Body of pancreas (tissue), 4 donors: ENCODE measurements at regions not wholly inside any gene's neighbourhood (a gene's known extent, or its start where the extent isn't known, plus 50 kb on each side); places are given as distances from the start of the nearest gene placed in this dataset.

Experiments
- ATAC-seq: fragments of 150-250 bp; one replicate; pipeline ENCODE4 v1.9.1; 2016
- DNase-seq, 4 donors: peaks; one replicate each; pipeline ENCODE4 v3.0.0-alpha.2; 2019
- H3K27ac ChIP-seq, 4 donors: fragments of 200-600 bp; sonication (generic); 1 replicate in 3 of 4; 2 replicates in 1 of 4; pipeline versions ENCODE4 v1.5.1 to v1.6.1; 2016 to 2019; ENCODE audit warnings: mild to moderate bottlenecking in 1 of 4, mixed read lengths in 1 of 4, moderate library complexity in 1 of 4
- H3K27me3 ChIP-seq, 2 donors: fragments of 200-600 bp; sonication (generic); one replicate each; pipeline ENCODE4 v1.6.0; 2016; ENCODE audit warnings: mild to moderate bottlenecking in 1 of 2
- H3K36me3 ChIP-seq, 2 donors: fragments of 200-600 bp; sonication (generic); replicated peaks in 1 of 2; 2 replicates each; pipeline ENCODE4 v1.5.1; 2016; ENCODE audit warnings: low read depth in 2 of 2; ENCODE audit not compliant: insufficient read depth in 1 of 2
- H3K4me1 ChIP-seq: fragments of 200-600 bp; sonication (generic); one replicate; pipeline ENCODE4 v1.6.0; 2016
- H3K4me3 ChIP-seq, 2 donors: fragments of 200-600 bp; sonication (generic); 1 replicate in 1 of 2; 2 replicates in 1 of 2; pipeline ENCODE4 v1.5.1; 2016 to 2019
- H3K9me3 ChIP-seq, 3 donors: fragments of 200-600 bp; sonication (generic); 1 replicate in 2 of 3; 2 replicates in 1 of 3; pipeline ENCODE4 v1.5.1; 2016
- CTCF ChIP-seq, 7 experiments: fragments of 450-650 bp in 4 of 7; fragments of 200-600 bp in 3 of 7; sonication (generic) in 3 of 7; IDR thresholded peaks; one replicate each; pipeline ENCODE4 v1.5.1; 2016 to 2019; ENCODE audit warnings: antibody characterized with exemption in 7 of 7
- POLR2A ChIP-seq, 3 donors: fragments of 450-650 bp; IDR thresholded peaks; one replicate each; pipeline ENCODE4 v1.6.1; 2016; ENCODE audit warnings: antibody characterized with exemption in 3 of 3, mild to moderate bottlenecking in 2 of 3
- WGBS, 2 donors: methylation state at CpG; one replicate each; pipeline ENCODE4 v1.1.5; 2017; 5-methylcytosine and 5-hydroxymethylcytosine counted together
- intact Hi-C: fragments of 100-400 bp; cut with DNase I; formaldehyde crosslinking; loops from one replicate; pipeline ENCODE4 v1.15.1; 2023

GRCh38 chr2:120599656-120600055 lies 136.0 kb upstream of the GLI2 start:
- Histone ChIP-seq H3K4me3 (no peak overlapping the region), H3K27me3 (no peaks in the 10 kb centered on the region), H3K27ac (no peak overlapping the region), H3K9me3 (no peaks in the 10 kb centered on the region), H3K36me3 (no peaks in the 10 kb centered on the region), H3K4me1 (peaks cover 22% of the 10 kb centered on the region)
- intact Hi-C loops = loop anchor here (10.0 kb wide), 1 partner anchor 475 kb away; no protein-coding TSS in a partner anchor
- TF ChIP-seq CTCF (IDR thresholded peaks at IDR 0.05) (no peak), POLR2A (IDR thresholded peaks at IDR 0.05) (no peak)
- ATAC-seq = no peak
- no peak for DNase-seq
- 80 to 81% methylated on average over 7 of the region's 7 CpGs for WGBS, 2 donors

- ATAC-seq = no peak
- 86 to 90% methylated on average over 7 of the region's 7 CpGs for WGBS, 2 donors
- intact Hi-C loops = no loop called here
Measured at GRCh38 chr2:120600335-120600734, 135.3 kb upstream of the GLI2 start.

GRCh38 chr2:120600786-120601185 lies 134.9 kb upstream of the GLI2 start:
- ATAC-seq = no peak
- peaks cover 22% of the 10 kb centered on the region for H3K4me1 ChIP-seq
- WGBS, 2 donors = 88 to 92% methylated on average over 4 to 5 of the region's 5 CpGs
- no peaks in the 10 kb centered on the region for H3K9me3 ChIP-seq
- no peak overlapping the region for H3K4me3 ChIP-seq
- no peaks in the 10 kb centered on the region for H3K27me3 ChIP-seq
- H3K27ac ChIP-seq = no peak overlapping the region
- TF ChIP-seq POLR2A (IDR thresholded peaks at IDR 0.05) (no peak), CTCF (IDR thresholded peaks at IDR 0.05) (no peak)
- DNase-seq = no peak
- intact Hi-C loops = no loop called here
- no peaks in the 10 kb centered on the region for H3K36me3 ChIP-seq

More at GRCh38 chr2:120600335-120600734, 135.3 kb upstream of the GLI2 start:
- DNase-seq = no peak
- Histone ChIP-seq H3K4me3 (no peak overlapping the region), H3K36me3 (no peaks in the 10 kb centered on the region), H3K27ac (no peak overlapping the region), H3K27me3 (no peaks in the 10 kb centered on the region), H3K4me1 (peaks cover 22% of the 10 kb centered on the region), H3K9me3 (no peaks in the 10 kb centered on the region)
- TF ChIP-seq CTCF (IDR thresholded peaks at IDR 0.05) (no peak), POLR2A (IDR thresholded peaks at IDR 0.05) (no peak)

GRCh38 chr2:120601566-120601965 lies 134.1 kb upstream of the GLI2 start:
- Histone ChIP-seq H3K36me3 (no peaks in the 10 kb centered on the region), H3K9me3 (no peaks in the 10 kb centered on the region), H3K27ac (no peak overlapping the region), H3K4me3 (no peak overlapping the region), H3K27me3 (no peaks in the 10 kb centered on the region), H3K4me1 (peaks cover 16% of the 10 kb centered on the region)
- TF ChIP-seq POLR2A (IDR thresholded peaks at IDR 0.05) (no peak), CTCF (IDR thresholded peaks at IDR 0.05) (no peak)
- no peak for DNase-seq
- ATAC-seq = no peak
- 89 to 91% methylated on average over 3 to 6 of the region's 9 CpGs for WGBS, 2 donors
- intact Hi-C loops = no loop called here

GRCh38 chr2:120602251-120602650 lies 133.4 kb upstream of the GLI2 start:
- intact Hi-C loops = no loop called here
- no peak for ATAC-seq
- 87% methylated on average over 7 of the region's 7 CpGs for WGBS, 2 donors

More at GRCh38 chr2:120602251-120602650, 133.4 kb upstream of the GLI2 start:
- H3K4me1 ChIP-seq = peaks cover 9% of the 10 kb centered on the region
- H3K27me3 ChIP-seq = no peaks in the 10 kb centered on the region
- TF ChIP-seq POLR2A (IDR thresholded peaks at IDR 0.05) (no peak), CTCF (IDR thresholded peaks at IDR 0.05) (no peak)
- no peak overlapping the region for H3K27ac ChIP-seq
- no peaks in the 10 kb centered on the region for H3K9me3 ChIP-seq
- no peaks in the 10 kb centered on the region for H3K36me3 ChIP-seq
- DNase-seq = no peak
- no peak overlapping the region for H3K4me3 ChIP-seq
